Stomach (tissue), 4 donors: ENCODE measurements at regions not wholly inside any gene's neighbourhood (a gene's known extent, or its start where the extent isn't known, plus 50 kb on each side); places are given as distances from the start of the nearest gene placed in this dataset.

Source experiments
- CTCF ChIP-seq, 7 experiments: fragments of 450-650 bp in 4 of 7; fragments of 200-600 bp in 3 of 7; sonication (generic) in 3 of 7; IDR thresholded peaks; one replicate each; pipeline ENCODE4 v1.5.1; 2016 to 2019; ENCODE audit warnings: antibody characterized with exemption in 7 of 7, control low read depth in 2 of 7, mild to moderate bottlenecking in 1 of 7
- POLR2AphosphoS5 ChIP-seq, 3 donors: sonication (generic); formaldehyde crosslinking; IDR thresholded peaks; one replicate each; pipeline ENCODE4 v1.6.1; 2016; ENCODE audit warnings: antibody characterized with exemption in 3 of 3

- TF ChIP-seq CTCF (IDR thresholded peaks at IDR 0.05) (no peak), POLR2AphosphoS5 (IDR thresholded peaks at IDR 0.05) (no peak)
These were observed 998.5 kb upstream of the CDH6 start for GRCh38 chr5:30195036-30195435.
